GM04503 (cell line): ENCODE measurements at regions not wholly inside any gene's neighbourhood (a gene's known extent, or its start where the extent isn't known, plus 50 kb on each side); places are given as distances from the start of the nearest gene placed in this dataset.

ENCODE experiments used
- DNase-seq: peaks from one replicate; pipeline ENCODE4 v3.0.0-alpha.2; 2012; ENCODE audit warnings: low read depth

DNA sequence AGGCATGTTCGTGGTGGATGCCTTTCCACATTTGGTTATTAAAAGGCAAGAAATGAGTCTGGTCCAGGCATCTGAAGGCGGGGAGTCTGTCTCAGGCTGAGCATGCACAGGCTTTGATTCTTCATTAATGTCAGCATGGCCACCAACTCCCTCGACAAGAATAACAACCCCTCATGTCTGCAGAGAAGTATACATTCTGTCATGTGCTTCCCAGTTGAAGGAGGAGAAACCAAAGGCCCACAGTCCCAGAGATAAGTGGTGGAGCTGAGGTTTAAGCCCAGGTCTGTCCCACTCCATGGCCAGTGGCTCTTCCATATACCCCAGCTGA, 61.6 kb upstream of the LAPTM5 start:
- DNase-seq: no peak

DNA sequence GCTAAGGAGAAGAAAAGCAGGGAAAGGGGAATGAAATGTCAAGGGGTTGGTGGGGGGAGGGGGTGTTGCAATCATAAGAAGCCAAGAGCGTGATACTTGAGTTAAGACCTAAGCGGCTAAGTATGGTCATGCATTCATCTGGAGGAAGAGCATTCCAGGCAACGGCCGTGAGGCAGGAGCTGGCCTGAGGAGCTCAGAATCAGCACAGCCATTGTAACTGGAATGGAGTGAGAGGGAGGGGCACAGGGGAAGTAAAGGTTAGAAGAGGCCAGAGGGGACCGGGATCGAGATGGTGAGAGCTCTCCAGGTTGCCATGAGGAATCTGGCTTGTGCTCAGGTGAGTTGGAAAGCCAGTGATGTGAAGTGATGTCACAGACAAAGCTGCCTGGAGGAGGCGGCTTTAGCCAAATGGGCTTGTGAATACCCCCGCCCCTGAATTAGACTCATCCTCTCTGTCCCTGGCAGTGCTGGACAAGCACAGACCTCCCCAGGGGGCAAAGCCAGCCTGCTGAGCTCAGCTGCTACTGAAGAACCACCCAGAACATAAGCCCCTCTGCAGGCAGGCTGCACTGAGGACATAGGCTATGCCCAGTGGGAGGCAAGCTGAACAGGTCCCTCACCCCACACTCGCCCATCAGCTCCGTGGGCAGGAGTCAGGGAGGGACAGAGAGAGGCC, 61.1 kb upstream of the LAPTM5 start:
- no peak for DNase-seq

DNA sequence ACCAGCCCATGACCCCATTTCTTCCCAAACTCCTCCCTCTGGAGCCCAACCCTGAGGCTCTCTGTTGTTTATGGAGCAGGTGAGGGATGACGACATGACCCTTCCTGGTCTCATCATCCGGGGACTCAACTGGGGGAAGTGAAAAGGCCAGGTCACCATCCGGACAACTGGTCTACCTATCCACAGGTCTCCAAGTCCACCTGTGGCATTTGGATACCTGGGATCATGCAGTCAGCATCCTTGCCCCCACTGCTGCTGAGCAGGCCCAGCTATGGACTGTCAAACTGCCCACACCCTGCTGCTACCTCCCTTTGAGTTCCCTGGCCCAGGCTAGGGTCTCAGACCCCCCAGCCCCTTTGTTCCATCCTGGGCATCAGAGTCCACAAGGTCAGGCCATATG, 60.0 kb upstream of the LAPTM5 start:
- DNase-seq: no peak

DNA sequence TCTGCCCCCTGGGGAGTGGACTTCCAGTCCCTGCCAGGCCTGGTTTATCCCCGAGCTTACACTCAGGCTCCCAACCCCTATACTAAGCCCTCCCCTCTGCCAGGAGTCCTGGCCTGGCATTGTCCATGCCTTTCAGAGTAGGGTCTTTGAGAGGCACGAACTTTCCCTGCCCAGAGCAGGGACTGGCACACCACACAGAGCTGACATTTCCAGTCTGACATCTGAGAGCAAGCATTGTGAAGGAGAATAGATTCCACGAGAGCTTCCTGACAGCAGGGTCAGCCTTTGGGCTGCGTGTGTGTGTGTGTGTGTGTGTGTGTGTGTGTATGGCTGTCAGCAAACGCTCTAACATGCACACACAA, 59.5 kb upstream of the LAPTM5 start:
- DNase-seq: no peak

DNA sequence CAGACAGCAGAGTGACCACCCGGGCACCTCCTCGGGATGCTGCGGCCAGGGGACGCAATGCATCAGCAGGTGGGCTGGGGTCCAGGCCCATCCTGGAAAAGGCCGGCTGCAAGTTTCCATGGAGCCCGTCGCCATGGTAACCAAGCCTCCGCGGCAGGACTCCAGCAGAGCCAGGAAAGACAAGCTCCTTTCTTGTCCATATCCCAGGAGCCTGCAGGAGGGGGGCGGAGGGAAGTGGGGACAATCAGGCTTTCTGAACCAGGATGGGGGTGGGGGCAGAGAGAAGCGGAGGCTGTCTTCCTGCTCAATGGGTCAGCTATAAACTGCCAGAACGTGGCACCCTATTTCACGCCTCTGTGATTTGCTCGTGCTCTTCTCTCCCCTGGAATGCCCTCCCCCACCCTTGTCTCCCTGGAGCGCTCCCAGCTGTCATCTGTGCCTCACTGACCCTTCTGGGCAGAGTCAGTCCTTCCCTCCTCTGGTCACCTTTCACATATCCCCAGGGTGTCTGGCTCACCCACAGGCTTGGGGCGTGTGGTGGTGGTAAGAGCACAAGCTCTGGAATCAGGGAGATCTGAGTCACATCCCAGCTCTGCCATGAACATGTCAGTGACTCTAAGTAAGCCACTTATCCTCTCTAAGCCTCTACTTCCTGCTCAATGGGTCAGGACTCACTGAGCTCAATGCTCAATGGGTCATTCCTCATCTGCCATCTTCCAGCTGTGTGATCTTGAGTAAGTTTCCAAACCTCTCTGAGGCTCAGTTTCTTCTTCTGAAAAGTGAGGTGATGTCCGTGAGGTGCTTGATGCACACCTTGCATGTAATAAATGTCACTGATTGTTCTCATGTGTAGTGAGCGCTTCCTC, 58.9 kb upstream of the LAPTM5 start:
- peak; percentile 72 for DNase-seq

DNA sequence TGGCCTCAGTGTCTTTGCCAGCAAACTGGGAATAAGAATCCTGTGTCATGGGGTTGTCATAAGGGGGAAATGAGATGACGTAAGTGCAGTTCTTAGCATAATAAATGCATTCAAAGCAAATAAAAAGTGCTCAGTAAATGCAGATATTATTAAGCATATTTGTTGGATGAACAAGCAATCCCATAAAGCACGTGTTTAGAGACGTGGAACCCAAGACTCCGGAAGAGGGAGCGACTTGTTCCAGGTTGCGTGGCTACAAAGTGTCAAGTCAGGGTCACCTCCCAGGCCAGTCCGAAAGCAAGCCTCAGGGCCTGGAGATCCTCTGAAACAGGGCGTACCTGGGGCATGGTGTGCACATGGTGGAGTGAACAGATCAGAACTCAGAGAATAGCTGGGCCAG, 58.0 kb upstream of the LAPTM5 start:
- no peak for DNase-seq

DNA sequence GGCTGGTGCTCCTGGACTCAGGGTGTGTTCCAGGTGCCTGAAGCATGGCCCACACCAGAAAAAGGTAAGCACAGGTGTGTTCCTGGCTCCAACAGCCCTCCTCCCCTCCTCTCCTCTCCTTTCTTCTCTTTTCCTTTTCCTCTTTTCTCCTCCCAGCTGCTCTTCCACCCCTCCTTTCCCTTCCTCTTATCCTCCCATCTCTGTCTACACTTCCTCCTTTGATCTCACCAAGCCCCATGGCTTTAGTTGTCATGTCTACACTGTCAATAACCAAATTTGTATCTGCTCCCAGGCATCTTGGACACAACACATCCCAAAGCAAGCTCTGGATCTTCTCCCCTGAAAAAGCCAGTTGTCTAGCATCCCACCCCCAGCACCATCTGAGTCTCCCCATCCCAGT, 56.7 kb upstream of the LAPTM5 start:
- DNase-seq: no peak

DNA sequence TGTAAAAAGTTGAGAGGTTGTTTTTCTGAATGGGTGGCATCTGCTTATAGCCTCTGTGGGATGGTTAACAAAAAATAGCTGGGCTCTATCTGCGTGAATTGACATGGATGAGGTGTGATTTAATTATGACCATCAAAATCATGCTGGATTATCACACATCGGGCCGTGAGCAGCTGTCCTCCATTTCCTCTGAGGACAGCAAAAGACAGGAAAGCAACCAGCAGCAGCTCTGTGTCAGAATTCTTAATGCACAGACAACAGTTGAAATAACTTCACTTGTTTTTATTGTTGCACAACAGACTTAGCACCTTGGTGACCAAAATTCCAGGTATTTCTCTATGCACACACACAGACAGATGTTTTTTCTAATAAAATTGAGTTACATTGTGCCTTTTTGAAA, 54.5 kb upstream of the LAPTM5 start:
- no peak for DNase-seq

DNA sequence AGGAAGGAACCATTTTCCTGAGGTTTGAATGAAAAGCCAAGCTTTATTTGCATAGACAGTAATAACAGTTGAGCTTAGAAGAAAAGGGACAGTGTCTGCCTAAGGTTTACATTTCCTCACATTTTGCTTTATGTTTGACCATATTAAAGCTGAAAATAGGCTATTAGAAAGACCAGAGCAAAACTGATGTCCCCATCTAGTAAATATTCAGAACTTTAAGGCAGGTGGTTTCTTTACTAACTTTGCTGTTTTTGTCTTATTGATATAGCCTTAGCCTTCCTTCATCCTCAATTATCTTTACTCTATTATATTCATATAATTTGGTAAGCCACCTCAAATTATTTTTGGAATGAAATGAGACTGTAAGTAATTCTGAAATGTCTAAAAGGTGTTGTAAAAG, 53.6 kb upstream of the LAPTM5 start:
- DNase-seq: no peak

DNA sequence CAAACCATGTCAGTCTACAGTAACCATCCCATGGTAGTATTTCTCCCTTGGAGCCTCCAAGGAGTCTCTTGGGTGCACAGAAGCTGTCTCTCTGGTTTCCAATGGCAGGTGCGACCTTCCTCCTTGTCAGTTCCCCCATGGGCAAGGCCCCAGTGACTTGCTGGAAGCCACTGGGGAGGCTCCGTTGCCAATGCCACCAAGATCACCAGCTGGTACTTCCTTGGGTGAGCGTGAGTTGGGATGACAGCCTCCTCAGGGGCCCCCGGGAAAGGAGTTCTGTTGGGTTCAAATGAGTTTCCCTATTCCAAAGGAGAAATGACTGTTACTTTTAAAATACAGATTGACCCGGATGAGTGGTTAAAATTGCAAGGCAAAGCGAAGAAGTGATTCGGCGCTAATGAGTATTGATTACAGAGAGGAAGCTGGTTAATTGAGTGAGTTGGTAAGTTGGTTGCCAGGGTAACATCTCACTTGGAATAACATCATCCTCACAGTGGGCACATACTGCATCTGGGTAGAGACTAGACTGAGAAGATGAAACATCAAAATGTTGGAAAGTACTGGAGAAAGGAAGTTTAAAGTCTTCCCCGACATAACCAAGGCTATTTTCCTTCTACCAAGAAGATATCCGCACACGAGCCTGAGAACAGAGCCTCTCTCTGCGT, 53.0 kb upstream of the LAPTM5 start:
- no peak for DNase-seq

DNA sequence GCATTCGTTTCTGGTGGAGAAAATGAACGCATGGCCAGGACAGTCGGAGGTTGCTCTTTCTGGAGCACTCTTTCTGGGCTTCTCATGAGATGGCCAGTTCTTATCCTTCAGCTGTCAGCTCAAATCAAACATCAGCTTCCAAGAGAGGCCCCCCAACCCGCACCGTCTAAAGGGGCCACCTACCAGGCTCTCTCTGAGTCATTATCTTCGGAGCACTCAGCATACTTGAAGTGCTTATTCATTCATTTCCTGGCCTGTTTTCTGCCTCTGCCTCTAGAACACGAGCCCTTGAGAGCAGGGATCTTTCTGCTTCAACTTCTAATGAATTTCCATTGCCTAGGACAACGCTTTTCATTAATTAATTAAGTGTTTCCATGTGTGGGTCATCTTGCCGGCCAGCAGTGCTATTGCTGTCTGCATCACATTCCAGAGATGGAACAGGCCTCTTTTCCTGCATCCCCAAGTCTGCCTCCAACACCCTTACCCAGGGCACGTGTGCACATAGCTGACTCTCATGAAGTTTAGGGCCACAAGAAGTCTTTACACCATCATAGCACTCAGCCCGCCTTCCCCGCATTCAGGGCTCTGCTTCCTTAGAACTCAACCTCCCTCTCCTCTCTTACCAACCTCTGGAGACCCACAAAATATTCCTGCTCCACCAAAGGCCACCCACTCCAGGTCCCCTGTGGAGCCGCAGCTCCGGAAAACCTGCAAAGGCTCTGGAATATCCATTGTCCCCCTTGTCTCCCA, 52.1 kb upstream of the LAPTM5 start:
- peak; percentile 49 for DNase-seq

DNA sequence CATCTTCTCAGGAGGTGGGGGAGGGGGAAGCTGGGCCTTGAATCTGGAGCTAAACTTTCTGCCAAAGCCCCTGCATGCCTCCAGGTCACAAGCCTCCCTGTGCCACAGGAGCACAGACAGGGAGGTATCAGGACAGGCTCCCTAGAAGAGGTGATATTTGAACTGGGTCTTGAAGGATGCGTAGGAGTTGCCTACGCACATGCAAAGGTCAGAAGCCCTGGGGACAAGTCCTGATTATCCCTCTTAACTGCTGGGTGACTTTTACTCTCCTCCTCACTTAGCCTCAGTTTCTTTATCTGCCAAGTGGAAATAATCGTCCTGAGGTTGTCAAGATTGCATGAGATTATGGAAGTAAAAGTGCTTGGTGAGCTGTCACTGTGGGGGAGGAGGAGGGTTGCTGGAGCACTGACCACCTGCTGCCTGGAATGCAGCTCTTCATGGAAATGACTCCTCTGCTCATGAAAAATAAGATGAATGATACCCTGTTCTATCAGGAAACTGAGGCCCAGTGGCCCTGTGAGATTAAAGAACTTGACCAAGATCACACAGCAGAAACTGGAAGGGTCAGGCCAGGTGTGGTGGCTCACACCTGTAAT, 50.6 kb upstream of the LAPTM5 start:
- DNase-seq: no peak

DNA sequence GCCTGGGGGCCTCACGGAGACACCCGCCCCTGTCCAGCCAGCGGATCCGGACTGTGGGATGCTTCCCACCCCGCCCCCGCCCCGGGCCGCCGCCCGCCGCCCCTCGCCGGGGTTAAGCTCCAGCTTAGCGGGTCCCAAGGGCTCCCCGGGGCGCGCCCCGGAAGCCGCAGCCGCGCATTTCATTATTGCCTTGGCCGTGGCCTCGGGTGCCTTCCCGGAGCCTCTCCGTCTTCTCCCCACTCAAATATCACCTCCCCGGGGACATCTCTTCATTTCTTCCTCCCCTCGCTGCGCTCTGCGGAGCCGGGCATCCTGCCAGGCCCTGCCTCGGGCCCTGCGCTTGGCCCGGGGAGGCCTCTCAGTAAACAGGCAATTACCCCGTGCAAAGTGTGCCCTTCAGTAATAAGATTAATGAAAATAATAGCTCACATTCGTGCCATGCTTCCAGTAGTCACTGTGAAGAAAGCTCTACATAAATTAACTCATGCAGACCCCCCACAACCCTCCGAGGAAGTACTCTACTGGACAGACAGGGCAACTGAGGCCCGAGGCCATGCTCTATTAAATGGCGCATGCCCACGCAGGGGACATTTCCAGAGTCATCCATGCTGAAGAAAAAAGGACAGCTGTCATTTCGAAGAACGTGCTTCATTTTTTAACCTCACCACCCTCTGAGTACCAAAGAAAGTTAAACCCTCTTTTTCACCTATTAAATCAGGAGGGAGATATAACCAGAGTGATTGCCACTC, 49.9 kb upstream of the LAPTM5 start:
- no peak for DNase-seq
